HepG2 (cell line): ENCODE measurements at regions not wholly inside any gene's neighbourhood (a gene's known extent, or its start where the extent isn't known, plus 50 kb on each side); places are given as distances from the start of the nearest gene placed in this dataset.

Experiments used
- ATAC-seq: fragments of 200-7000 bp; cut with Tn5 transposase; 3 replicates; pipeline ENCODE4 v1.9.1; 2020; ENCODE audit warnings: mild to moderate bottlenecking, moderate library complexity
- BruUV-seq: library from RNA; stranded (reverse); fragments of 400-500 nt; replicated peaks from 2 replicates; lab custom pipeline; 2021; lab: Mats Ljungman, UMichigan
- CTCF ChIA-PET: fragments of 300-600 bp; formaldehyde crosslinking; extraction: SDS; loops from one replicate; lab custom pipeline; 2021; ENCODE audit warnings: low total read pairs, inconsistent platforms, low intra/inter-chr PET ratio; lab: Yijun Ruan, JAX
- POLR2A ChIA-PET: fragments of 350-600 bp; sonication (Branson Sonifier 250); formaldehyde crosslinking; loops from one replicate; lab custom pipeline; 2020; ENCODE audit warnings: antibody characterized with exemption, inconsistent platforms; lab: Yijun Ruan, JAX
- DNase-seq: peaks from one replicate; pipeline ENCODE4 v3.0.0-alpha.2; 2015; ENCODE audit warnings: low spot score
- FAIRE-seq: peaks from 3 replicates; lab custom pipeline; 2011; peaks lifted over from hg19 to GRCh38; lab: Jason Lieb, UNC
- H2AFZ ChIP-seq: one replicate; pipeline ENCODE4 v1.6.1; 2011; ENCODE audit warnings: low read length, inconsistent platforms
- H3K27ac ChIP-seq: fragments of 300-600 bp; 3 replicates; pipeline ENCODE4 v1.8.0; 2011; ENCODE audit warnings: mixed run types, mild to moderate bottlenecking, mixed read lengths, low read length, inconsistent platforms; ENCODE audit not compliant: insufficient read depth; ENCODE audit errors: extremely low read length
- H3K27me3 ChIP-seq, 2 experiments: fragments of 200-600 bp in 1 of 2; 2 replicates in 1 of 2; 3 replicates in 1 of 2; pipeline versions ENCODE4 v1.6.0 to v1.8.0; 2011; ENCODE audit warnings: low read length in 2 of 2, mild to moderate bottlenecking in 2 of 2, moderate library complexity in 2 of 2, inconsistent platforms in 1 of 2; ENCODE audit not compliant: insufficient read depth in 2 of 2, control insufficient read depth in 1 of 2
- H3K36me3 ChIP-seq, 2 experiments: fragments of 200-600 bp in 1 of 2; replicated peaks in 1 of 2; 2 replicates in 1 of 2; 3 replicates in 1 of 2; pipeline versions ENCODE4 v1.5.1 to v1.8.0; 2011; ENCODE audit warnings: low read length in 2 of 2, inconsistent platforms in 1 of 2; ENCODE audit not compliant: insufficient read depth in 2 of 2, control insufficient read depth in 1 of 2
- H3K4me1 ChIP-seq: 2 replicates; pipeline ENCODE4 v1.5.1; 2012; ENCODE audit warnings: low read length, inconsistent platforms; ENCODE audit not compliant: insufficient read depth
- H3K4me2 ChIP-seq: 2 replicates; pipeline ENCODE4 v1.6.0; 2011; ENCODE audit warnings: low read depth, low read length, inconsistent platforms
- H3K4me3 ChIP-seq, 3 experiments: fragments of 200-600 bp in 1 of 3; sonication (generic), shearing (Covaris generic) in 1 of 3; replicated peaks in 1 of 3; 2 replicates each; pipeline ENCODE4 v1.5.1; 2011 to 2016; ENCODE audit warnings: low read length in 3 of 3, inconsistent platforms in 2 of 3, low read depth in 2 of 3, mild to moderate bottlenecking in 2 of 3, control low read depth in 1 of 3, mixed read lengths in 1 of 3; ENCODE audit not compliant: insufficient read depth in 1 of 3
- H3K79me2 ChIP-seq: one replicate; pipeline ENCODE4 v1.6.1; 2011; ENCODE audit warnings: low read length, inconsistent platforms; ENCODE audit not compliant: insufficient read depth
- H3K9ac ChIP-seq: 2 replicates; pipeline ENCODE4 v1.6.0; 2011; ENCODE audit warnings: mild to moderate bottlenecking, low read depth, low read length, inconsistent platforms; ENCODE audit not compliant: insufficient read depth
- H3K9me3 ChIP-seq: 2 replicates; pipeline ENCODE4 v1.5.1; 2012; ENCODE audit warnings: mild to moderate bottlenecking, low read length
- H4K20me1 ChIP-seq: 2 replicates; pipeline ENCODE4 v1.6.0; 2011; ENCODE audit warnings: inconsistent platforms, mild to moderate bottlenecking, low read length, moderate library complexity; ENCODE audit not compliant: insufficient read depth
- ARNT2 ChIP-seq: sonication (generic); formaldehyde crosslinking; IDR thresholded peaks from 2 replicates; pipeline ENCODE4 v1.8.0; 2022; ENCODE audit warnings: mild to moderate bottlenecking, low read depth, missing genetic modification reagents, moderate library complexity
- BRCA1 ChIP-seq: sonication (generic); formaldehyde crosslinking; IDR thresholded peaks from 2 replicates; pipeline ENCODE4 v1.4.0; 2020; ENCODE audit warnings: missing genetic modification reagents
- CENPT ChIP-seq: sonication (generic); formaldehyde crosslinking; IDR thresholded peaks from 2 replicates; pipeline ENCODE4 v1.8.0; 2022; ENCODE audit warnings: low read depth, mild to moderate bottlenecking, moderate library complexity, missing genetic modification reagents
- HNRNPH1 ChIP-seq: fragments of 200-400 bp; formaldehyde crosslinking; optimal IDR thresholded peaks from 2 replicates; pipeline ENCODE3; 2017; ENCODE audit warnings: mild to moderate bottlenecking, low read depth, low read length
- HOXA9 ChIP-seq: sonication (generic); formaldehyde crosslinking; IDR thresholded peaks from 2 replicates; pipeline ENCODE4 v1.8.1; 2022; ENCODE audit warnings: missing genetic modification reagents, mild to moderate bottlenecking, moderate library complexity, borderline replicate concordance
- REPIN1 ChIP-seq: sonication (generic); formaldehyde crosslinking; IDR thresholded peaks from 2 replicates; pipeline ENCODE4 v1.8.0; 2022; ENCODE audit warnings: missing genetic modification reagents, low read depth, mild to moderate bottlenecking, borderline replicate concordance
- SOX6 ChIP-seq, 2 experiments: fragments of 450-650 bp in 1 of 2; sonication (generic) in 1 of 2; formaldehyde crosslinking in 1 of 2; IDR thresholded peaks; 2 replicates each; pipeline versions ENCODE4 v1.4.0 to v1.6.1; 2017 to 2020; ENCODE audit warnings: antibody characterized with exemption in 1 of 2, mild to moderate bottlenecking in 1 of 2, missing genetic modification reagents in 1 of 2
- XRCC5 ChIP-seq: fragments of 200-400 bp; formaldehyde crosslinking; optimal IDR thresholded peaks from 2 replicates; pipeline ENCODE3; 2017; ENCODE audit warnings: mild to moderate bottlenecking, low read length
- ZNF282 ChIP-seq: fragments of 450-650 bp; IDR thresholded peaks from 2 replicates; pipeline ENCODE4 v1.6.1; 2018; ENCODE audit not compliant: partially characterized antibody
- WGBS: methylation state at CpG from one replicate; pipeline ENCODE4 v1.1.6; 2017; ENCODE audit warnings: low lambda C conversion rate; 5-methylcytosine and 5-hydroxymethylcytosine counted together
- in situ Hi-C: cut with HindIII; loops from 2 replicates; pipeline ENCODE4 v1.10.0; 2017; ENCODE audit warnings: low pct_unique_long_range_greater_than_20kb; ENCODE audit not compliant: extremely low pct_ligation_motif_present
- intact Hi-C: fragments of 100-400 bp; cut with micrococcal nuclease; formaldehyde crosslinking; loops from one replicate; pipeline ENCODE4 v1.10.0; 2022; ENCODE audit not compliant: unreplicated experiment
- TF ChIP-seq, protein P1 (sequence below): sonication (generic); formaldehyde crosslinking; IDR thresholded peaks from 2 replicates; pipeline ENCODE4 v1.4.0; 2020; ENCODE audit warnings: low read depth, mild to moderate bottlenecking, missing genetic modification reagents
- TF ChIP-seq, protein P2 (sequence below): sonication (generic); formaldehyde crosslinking; IDR thresholded peaks from 2 replicates; pipeline ENCODE4 v1.4.0; 2020; ENCODE audit warnings: missing genetic modification reagents
- TF ChIP-seq, protein P3 (sequence below): sonication (generic); formaldehyde crosslinking; IDR thresholded peaks from 2 replicates; pipeline ENCODE4 v1.5.0; 2020; ENCODE audit warnings: missing genetic modification reagents, mild to moderate bottlenecking, borderline replicate concordance
- TF ChIP-seq, protein P4 (sequence below), 2 experiments: sonication (generic) in 1 of 2; formaldehyde crosslinking in 1 of 2; IDR thresholded peaks; 2 replicates each; pipeline versions ENCODE4 v1.4.0 to v1.6.1; 2018 to 2020; ENCODE audit warnings: missing genetic modification reagents in 2 of 2, borderline replicate concordance in 1 of 2, low read depth in 1 of 2, mild to moderate bottlenecking in 1 of 2, missing biosample characterization in 1 of 2

- H3K27me3 ChIP-seq: no peaks in the 10 kb centered on the region
- no peaks in the 10 kb centered on the region for H3K36me3 ChIP-seq
- H3K27ac ChIP-seq: no peak overlapping the region
- H4K20me1 ChIP-seq: no peaks in the 10 kb centered on the region
- ChIA-PET CTCF (no interaction called here), POLR2A (no interaction called here)
- no peak overlapping the region for H2AFZ ChIP-seq
- ATAC-seq: no peak
- intact Hi-C loops: no loop called here
- no peaks in the 10 kb centered on the region for H3K79me2 ChIP-seq
- no peak for FAIRE-seq
- no peak overlapping the region for H3K4me2 ChIP-seq
- H3K9ac ChIP-seq: no peak overlapping the region
- H3K9me3 ChIP-seq: peaks cover 98% of the 10 kb centered on the region
- no peak for DNase-seq
- 42% methylated on average over 5 of the region's 10 CpGs for WGBS
- H3K4me1 ChIP-seq: no peaks in the 10 kb centered on the region
- H3K4me3 ChIP-seq: no peak overlapping the region
- BruUV-seq: no TSS peak
- in situ Hi-C loops: no loop called here
- TF ChIP-seq CENPT (CRISPR knock-in tag) (no peak), ARNT2 (CRISPR knock-in tag) (no peak), HNRNPH1 (no peak), XRCC5 (no peak), REPIN1 (CRISPR knock-in tag) (no peak), HOXA9 (CRISPR knock-in tag) (no peak), ZNF282 (no peak), SOX6 (IDR thresholded peaks at IDR 0.05) (no peak), SOX6 (CRISPR knock-in tag; IDR thresholded peaks at IDR 0.05) (no peak), BRCA1 (CRISPR knock-in tag) (no peak)
- TF ChIP-seq, protein P1, sequence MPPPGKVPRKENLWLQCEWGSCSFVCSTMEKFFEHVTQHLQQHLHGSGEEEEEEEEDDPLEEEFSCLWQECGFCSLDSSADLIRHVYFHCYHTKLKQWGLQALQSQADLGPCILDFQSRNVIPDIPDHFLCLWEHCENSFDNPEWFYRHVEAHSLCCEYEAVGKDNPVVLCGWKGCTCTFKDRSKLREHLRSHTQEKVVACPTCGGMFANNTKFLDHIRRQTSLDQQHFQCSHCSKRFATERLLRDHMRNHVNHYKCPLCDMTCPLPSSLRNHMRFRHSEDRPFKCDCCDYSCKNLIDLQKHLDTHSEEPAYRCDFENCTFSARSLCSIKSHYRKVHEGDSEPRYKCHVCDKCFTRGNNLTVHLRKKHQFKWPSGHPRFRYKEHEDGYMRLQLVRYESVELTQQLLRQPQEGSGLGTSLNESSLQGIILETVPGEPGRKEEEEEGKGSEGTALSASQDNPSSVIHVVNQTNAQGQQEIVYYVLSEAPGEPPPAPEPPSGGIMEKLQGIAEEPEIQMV (CRISPR knock-in tag): no peak
- TF ChIP-seq, protein P2, sequence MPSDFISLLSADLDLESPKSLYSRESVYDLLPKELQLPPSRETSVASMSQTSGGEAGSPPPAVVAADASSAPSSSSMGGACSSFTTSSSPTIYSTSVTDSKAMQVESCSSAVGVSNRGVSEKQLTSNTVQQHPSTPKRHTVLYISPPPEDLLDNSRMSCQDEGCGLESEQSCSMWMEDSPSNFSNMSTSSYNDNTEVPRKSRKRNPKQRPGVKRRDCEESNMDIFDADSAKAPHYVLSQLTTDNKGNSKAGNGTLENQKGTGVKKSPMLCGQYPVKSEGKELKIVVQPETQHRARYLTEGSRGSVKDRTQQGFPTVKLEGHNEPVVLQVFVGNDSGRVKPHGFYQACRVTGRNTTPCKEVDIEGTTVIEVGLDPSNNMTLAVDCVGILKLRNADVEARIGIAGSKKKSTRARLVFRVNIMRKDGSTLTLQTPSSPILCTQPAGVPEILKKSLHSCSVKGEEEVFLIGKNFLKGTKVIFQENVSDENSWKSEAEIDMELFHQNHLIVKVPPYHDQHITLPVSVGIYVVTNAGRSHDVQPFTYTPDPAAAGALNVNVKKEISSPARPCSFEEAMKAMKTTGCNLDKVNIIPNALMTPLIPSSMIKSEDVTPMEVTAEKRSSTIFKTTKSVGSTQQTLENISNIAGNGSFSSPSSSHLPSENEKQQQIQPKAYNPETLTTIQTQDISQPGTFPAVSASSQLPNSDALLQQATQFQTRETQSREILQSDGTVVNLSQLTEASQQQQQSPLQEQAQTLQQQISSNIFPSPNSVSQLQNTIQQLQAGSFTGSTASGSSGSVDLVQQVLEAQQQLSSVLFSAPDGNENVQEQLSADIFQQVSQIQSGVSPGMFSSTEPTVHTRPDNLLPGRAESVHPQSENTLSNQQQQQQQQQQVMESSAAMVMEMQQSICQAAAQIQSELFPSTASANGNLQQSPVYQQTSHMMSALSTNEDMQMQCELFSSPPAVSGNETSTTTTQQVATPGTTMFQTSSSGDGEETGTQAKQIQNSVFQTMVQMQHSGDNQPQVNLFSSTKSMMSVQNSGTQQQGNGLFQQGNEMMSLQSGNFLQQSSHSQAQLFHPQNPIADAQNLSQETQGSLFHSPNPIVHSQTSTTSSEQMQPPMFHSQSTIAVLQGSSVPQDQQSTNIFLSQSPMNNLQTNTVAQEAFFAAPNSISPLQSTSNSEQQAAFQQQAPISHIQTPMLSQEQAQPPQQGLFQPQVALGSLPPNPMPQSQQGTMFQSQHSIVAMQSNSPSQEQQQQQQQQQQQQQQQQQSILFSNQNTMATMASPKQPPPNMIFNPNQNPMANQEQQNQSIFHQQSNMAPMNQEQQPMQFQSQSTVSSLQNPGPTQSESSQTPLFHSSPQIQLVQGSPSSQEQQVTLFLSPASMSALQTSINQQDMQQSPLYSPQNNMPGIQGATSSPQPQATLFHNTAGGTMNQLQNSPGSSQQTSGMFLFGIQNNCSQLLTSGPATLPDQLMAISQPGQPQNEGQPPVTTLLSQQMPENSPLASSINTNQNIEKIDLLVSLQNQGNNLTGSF (CRISPR knock-in tag): no peak
- TF ChIP-seq, protein P3, sequence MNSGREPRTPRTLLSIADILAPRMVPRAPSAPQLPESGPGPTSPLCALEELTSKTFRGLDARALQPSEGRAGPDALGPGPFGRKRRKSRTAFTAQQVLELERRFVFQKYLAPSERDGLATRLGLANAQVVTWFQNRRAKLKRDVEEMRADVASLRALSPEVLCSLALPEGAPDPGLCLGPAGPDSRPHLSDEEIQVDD (CRISPR knock-in tag): no peak
- TF ChIP-seq, protein P4, sequence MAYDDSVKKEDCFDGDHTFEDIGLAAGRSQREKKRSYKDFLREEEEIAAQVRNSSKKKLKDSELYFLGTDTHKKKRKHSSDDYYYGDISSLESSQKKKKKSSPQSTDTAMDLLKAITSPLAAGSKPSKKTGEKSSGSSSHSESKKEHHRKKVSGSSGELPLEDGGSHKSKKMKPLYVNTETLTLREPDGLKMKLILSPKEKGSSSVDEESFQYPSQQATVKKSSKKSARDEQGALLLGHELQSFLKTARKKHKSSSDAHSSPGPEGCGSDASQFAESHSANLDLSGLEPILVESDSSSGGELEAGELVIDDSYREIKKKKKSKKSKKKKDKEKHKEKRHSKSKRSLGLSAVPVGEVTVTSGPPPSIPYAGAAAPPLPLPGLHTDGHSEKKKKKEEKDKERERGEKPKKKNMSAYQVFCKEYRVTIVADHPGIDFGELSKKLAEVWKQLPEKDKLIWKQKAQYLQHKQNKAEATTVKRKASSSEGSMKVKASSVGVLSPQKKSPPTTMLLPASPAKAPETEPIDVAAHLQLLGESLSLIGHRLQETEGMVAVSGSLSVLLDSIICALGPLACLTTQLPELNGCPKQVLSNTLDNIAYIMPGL (CRISPR knock-in tag; IDR thresholded peaks at IDR 0.05; ENCODE audit: borderline replicate concordance in 1 of 2, low read depth in 1 of 2): no peak
These were observed 1555.5 kb downstream of the UQCRFS1 start for GRCh38 chr19:27657271-27658051.
